ENCODE measurements at regions not wholly inside any gene's neighbourhood (a gene's known extent, or its start where the extent isn't known, plus 50 kb on each side); places are given as distances from the start of the nearest gene placed in this dataset.

DNA sequence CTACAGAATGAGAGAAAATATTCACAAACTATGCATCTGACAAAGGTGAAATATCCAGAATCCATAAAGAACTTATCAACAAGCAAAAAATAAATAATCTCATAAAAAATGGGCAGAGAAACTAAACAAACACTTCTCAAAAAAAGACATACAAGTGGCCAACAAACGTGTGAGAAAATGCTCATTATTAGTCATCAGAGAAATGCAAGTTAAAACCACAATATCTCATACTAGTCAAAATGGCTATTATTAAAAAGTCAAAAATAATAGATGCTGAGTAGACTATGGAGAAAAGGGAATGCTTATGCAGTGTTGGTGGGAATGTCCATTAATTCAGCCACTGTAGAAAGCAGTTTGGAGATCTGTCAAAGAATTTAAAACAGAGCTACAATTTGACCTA, 533.3 kb downstream of the TMA16 start:
- DNase-seq (ENCODE audit: extremely low read depth, low read depth), result no peak
- TF ChIP-seq, protein P1, sequence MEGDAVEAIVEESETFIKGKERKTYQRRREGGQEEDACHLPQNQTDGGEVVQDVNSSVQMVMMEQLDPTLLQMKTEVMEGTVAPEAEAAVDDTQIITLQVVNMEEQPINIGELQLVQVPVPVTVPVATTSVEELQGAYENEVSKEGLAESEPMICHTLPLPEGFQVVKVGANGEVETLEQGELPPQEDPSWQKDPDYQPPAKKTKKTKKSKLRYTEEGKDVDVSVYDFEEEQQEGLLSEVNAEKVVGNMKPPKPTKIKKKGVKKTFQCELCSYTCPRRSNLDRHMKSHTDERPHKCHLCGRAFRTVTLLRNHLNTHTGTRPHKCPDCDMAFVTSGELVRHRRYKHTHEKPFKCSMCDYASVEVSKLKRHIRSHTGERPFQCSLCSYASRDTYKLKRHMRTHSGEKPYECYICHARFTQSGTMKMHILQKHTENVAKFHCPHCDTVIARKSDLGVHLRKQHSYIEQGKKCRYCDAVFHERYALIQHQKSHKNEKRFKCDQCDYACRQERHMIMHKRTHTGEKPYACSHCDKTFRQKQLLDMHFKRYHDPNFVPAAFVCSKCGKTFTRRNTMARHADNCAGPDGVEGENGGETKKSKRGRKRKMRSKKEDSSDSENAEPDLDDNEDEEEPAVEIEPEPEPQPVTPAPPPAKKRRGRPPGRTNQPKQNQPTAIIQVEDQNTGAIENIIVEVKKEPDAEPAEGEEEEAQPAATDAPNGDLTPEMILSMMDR (IDR thresholded peaks at IDR 0.05; ENCODE audit: low read depth, low read length, missing control alignments), result no peak
- no peak overlapping the region for H3K4me3 ChIP-seq (replicated peaks; ENCODE audit: low read depth, low read length)

DNA sequence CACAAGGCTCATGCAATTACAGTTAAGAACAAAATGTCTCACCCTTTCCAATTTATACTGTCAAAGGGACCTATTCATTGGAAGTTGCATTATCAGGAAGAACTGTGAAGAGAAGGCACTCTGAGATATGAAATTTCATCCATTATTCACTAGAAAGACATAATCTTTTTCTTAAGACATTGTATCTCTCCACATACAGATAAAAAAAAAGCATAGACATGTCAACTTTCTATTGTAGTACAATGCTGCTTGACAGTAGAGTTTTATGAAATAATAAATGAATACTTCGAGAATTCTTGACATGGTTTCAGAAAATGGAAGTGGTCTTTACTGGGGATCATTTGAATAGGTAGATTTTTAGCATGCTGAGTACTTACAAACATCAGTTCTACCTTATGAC, 545.0 kb downstream of the TMA16 start:
- H3K4me3 ChIP-seq (replicated peaks; ENCODE audit: low read depth, low read length), result no peak overlapping the region
- TF ChIP-seq, protein P1 (IDR thresholded peaks at IDR 0.05; ENCODE audit: low read depth, low read length, missing control alignments), result no peak
- no peak for DNase-seq (ENCODE audit: extremely low read depth, low read depth)

DNA sequence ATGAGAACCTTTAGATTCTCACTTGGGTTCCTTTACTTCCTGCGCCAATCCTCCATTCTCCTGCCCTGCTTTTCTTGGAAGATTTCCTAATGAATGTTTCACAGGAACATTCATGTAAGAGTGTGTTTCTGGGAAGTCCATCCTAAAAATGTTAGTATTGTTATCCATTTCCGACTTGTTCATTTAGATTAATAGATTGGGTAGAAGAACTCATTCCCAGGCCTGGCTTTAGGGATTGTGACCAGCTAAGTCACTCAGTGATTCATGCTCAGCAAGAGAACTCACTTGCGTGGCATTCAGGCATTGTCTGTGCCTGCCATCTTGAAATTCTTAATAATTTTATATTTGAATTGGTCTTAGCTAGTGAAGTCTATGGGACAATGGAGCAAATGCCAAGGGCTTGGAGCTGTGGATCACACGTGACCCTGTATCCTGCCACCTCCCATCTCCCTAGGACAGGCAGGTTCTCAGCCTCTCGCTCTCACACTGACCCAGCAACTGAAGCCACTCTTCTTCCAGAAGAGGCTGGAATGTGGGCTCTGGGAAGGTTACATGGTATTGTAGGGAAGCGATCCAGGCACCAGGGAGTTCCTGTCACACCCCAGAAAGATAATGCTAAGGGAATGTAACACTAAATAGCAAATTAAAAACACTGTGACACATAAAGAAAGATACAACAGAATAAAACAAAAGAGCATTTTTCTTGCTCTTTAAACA, 562.1 kb downstream of the TMA16 start:
- DNase-seq (ENCODE audit: extremely low read depth, low read depth), result no peak
- TF ChIP-seq, protein P1 (IDR thresholded peaks at IDR 0.05; ENCODE audit: low read depth, low read length, missing control alignments), result no peak
- no peak overlapping the region for H3K4me3 ChIP-seq (replicated peaks; ENCODE audit: low read depth, low read length)

DNA sequence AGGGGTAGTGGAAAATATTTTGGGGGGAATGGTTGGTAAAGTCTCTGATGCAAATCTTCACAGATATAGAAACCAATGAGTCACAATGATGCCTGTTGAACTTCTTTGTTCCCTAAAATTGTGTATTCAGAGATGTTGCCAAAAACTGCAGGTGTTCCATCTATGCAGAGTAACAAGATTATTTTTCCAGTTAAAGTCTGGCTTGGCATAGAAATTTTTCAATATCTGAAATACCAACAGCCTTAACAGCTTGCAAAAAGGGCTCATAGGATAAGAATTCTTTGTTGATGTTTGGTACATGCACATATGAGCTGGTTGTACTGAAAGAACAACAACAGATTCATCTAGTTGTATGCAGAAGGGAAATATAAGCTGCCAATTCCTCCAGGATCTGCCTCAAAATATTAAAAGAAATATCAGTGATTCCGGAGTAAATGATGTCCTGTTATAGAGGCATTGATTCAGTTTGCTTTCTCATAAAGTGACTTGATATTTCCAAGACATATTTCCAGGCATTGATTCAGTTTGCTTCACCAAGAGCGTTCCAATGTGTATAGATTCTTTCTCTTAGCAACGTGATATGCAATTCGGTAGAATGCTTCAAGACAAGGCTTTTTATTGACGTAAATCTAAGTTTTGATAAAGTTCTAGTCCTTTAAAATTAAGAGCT, 564.4 kb downstream of the TMA16 start:
- no peak overlapping the region for H3K4me3 ChIP-seq (replicated peaks; ENCODE audit: low read depth, low read length)
- TF ChIP-seq, protein P1 (IDR thresholded peaks at IDR 0.05; ENCODE audit: low read depth, low read length, missing control alignments), result no peak
- DNase-seq (ENCODE audit: extremely low read depth, low read depth), result no peak

DNA sequence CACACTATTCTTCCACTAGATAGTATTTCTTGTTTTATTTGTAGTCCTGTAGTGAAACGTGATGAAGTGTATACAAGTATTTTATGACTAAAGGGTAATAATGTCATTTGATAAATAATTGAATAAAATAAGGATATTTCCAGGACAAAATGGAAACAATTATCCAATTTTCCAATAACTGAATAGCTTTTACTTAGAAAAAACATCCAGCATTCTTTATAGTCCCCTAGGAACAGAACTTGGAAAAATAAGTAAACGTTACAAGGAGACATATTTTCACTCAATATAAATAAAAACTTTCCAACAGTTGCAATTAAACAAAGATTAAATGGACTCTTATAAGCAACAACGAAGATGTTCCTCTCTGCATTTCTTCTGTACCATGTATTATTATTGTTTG, 566.0 kb downstream of the TMA16 start:
- no peak overlapping the region for H3K4me3 ChIP-seq (replicated peaks; ENCODE audit: low read depth, low read length)
- TF ChIP-seq, protein P1 (IDR thresholded peaks at IDR 0.05; ENCODE audit: low read depth, low read length, missing control alignments), result no peak
- DNase-seq (ENCODE audit: extremely low read depth, low read depth), result no peak

DNA sequence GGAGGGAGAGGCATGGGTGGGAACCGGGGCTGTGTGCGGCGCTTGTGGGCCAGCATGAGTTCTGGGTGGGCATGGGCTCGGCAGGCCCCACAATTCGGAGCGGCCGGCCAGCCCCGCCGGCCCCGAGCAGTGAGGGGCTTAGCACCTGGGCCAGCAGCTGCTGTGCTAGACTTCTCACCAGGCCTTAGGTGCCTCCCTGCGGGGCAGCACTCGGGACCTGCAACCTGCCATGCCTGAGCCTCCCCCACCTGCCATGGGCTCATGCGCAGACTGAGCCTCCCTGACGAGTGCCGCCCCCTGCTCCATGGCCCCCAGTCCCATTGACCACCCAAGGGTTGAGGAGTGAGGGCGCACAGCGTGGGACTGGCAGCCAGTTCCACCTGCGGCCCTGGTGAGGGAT, 573.9 kb downstream of the TMA16 start:
- TF ChIP-seq, protein P1 (IDR thresholded peaks at IDR 0.05; ENCODE audit: low read depth, low read length, missing control alignments), result no peak
- no peak overlapping the region for H3K4me3 ChIP-seq (replicated peaks; ENCODE audit: low read depth, low read length)
- no peak for DNase-seq (ENCODE audit: extremely low read depth, low read depth)
